ENCODE measurements at regions not wholly inside any gene's neighbourhood (a gene's known extent, or its start where the extent isn't known, plus 50 kb on each side); places are given as distances from the start of the nearest gene placed in this dataset.

GRCh38 chr14:38901791-38902190 lies 201.2 kb downstream of the SEC23A start:
- no peak for DNase-seq (ENCODE audit: low spot score)

GRCh38 chr14:38900887-38901286 lies 202.1 kb downstream of the SEC23A start:
- peak; percentile 42 for DNase-seq (ENCODE audit: low spot score)

GRCh38 chr14:38887696-38888095 lies 215.3 kb downstream of the SEC23A start:
- DNase-seq (ENCODE audit: low spot score) = no peak

- no peak for DNase-seq (ENCODE audit: low spot score)
These were observed 218.9 kb downstream of the SEC23A start for GRCh38 chr14:38884109-38884508.

- no peak for DNase-seq (ENCODE audit: low spot score)
These were observed 219.9 kb downstream of the SEC23A start for GRCh38 chr14:38883127-38883526.

- peak; percentile 1 for DNase-seq (ENCODE audit: low spot score)
These were observed 220.5 kb downstream of the SEC23A start for GRCh38 chr14:38882533-38882932.

GRCh38 chr14:38880643-38881524 lies 222.2 kb downstream of the SEC23A start:
- no peak for DNase-seq (ENCODE audit: low spot score)

- DNase-seq (ENCODE audit: low spot score) = no peak
These were observed 225.2 kb downstream of the SEC23A start for GRCh38 chr14:38877744-38878388.

GRCh38 chr14:38874721-38875120 lies 228.3 kb downstream of the SEC23A start:
- DNase-seq (ENCODE audit: low spot score) = no peak

- DNase-seq (ENCODE audit: low spot score) = no peak
These were observed 229.0 kb downstream of the SEC23A start for GRCh38 chr14:38873941-38874612.

GRCh38 chr14:38870296-38870836 lies 232.7 kb downstream of the SEC23A start:
- no peak for DNase-seq (ENCODE audit: low spot score)

GRCh38 chr14:38868399-38869290 lies 234.4 kb downstream of the SEC23A start:
- no peak for DNase-seq (ENCODE audit: low spot score)

- peak; percentile 82 for DNase-seq (ENCODE audit: low spot score)
These were observed 235.4 kb downstream of the SEC23A start for GRCh38 chr14:38867561-38868150.

GRCh38 chr14:38866461-38866860 lies 236.6 kb downstream of the SEC23A start:
- DNase-seq (ENCODE audit: low spot score) = no peak

GRCh38 chr14:38862366-38862765 lies 240.7 kb downstream of the SEC23A start:
- no peak for DNase-seq (ENCODE audit: low spot score)

GRCh38 chr14:38860530-38860929 lies 242.5 kb downstream of the SEC23A start:
- no peak for DNase-seq (ENCODE audit: low spot score)

GRCh38 chr14:38856798-38857197 lies 246.2 kb downstream of the SEC23A start:
- DNase-seq (ENCODE audit: low spot score) = no peak

- DNase-seq (ENCODE audit: low spot score) = no peak
These were observed 247.5 kb downstream of the SEC23A start for GRCh38 chr14:38855513-38855912.

- DNase-seq (ENCODE audit: low spot score) = no peak
These were observed 251.9 kb downstream of the SEC23A start for GRCh38 chr14:38851111-38851510.

GRCh38 chr14:38850664-38851063 lies 252.4 kb downstream of the SEC23A start:
- DNase-seq (ENCODE audit: low spot score) = no peak

Data from RKO (cell line).